Karpas-422 (cell line): ENCODE measurements at regions not wholly inside any gene's neighbourhood (a gene's known extent, or its start where the extent isn't known, plus 50 kb on each side); places are given as distances from the start of the nearest gene placed in this dataset.
"Not testable (repeated sequence)": the region's sequence is repeated elsewhere in the genome, so short reads cannot be mapped to it uniquely, and the experiment has no call there.

Source experiments
- DNase-seq: peaks from one replicate; pipeline ENCODE4 v3.0.0-alpha.2; 2015
- H2AFZ ChIP-seq: fragments of 200-600 bp; sonication (generic); 2 replicates; pipeline ENCODE4 v1.6.1; 2014; ENCODE audit warnings: antibody characterized with exemption, low read length, mixed read lengths
- H3K27ac ChIP-seq: fragments of 200-600 bp; sonication (generic); 2 replicates; pipeline ENCODE4 v1.5.1; 2014; ENCODE audit warnings: mild to moderate bottlenecking, low read length, moderate library complexity
- H3K27me3 ChIP-seq: fragments of 200-600 bp; sonication (generic); 2 replicates; pipeline ENCODE4 v1.6.1; 2014; ENCODE audit warnings: low read length, mixed read lengths
- H3K36me3 ChIP-seq: fragments of 200-600 bp; sonication (generic); 2 replicates; pipeline ENCODE4 v1.6.1; 2014; ENCODE audit warnings: low read length, mixed read lengths; ENCODE audit not compliant: insufficient read depth
- H3K4me1 ChIP-seq: fragments of 200-600 bp; sonication (generic); 2 replicates; pipeline ENCODE4 v1.6.1; 2014; ENCODE audit warnings: mild to moderate bottlenecking, low read length, mixed read lengths
- H3K4me2 ChIP-seq: fragments of 200-600 bp; sonication (generic); 2 replicates; pipeline ENCODE4 v1.6.1; 2014; ENCODE audit warnings: low read length, low read depth, mild to moderate bottlenecking; ENCODE audit not compliant: poor library complexity, severe bottlenecking
- H3K4me3 ChIP-seq: fragments of 200-600 bp; sonication (generic); 2 replicates; pipeline ENCODE4 v1.5.1; 2014; ENCODE audit warnings: mild to moderate bottlenecking, antibody characterized with exemption, low read length, mixed read lengths
- H3K79me2 ChIP-seq: fragments of 200-600 bp; sonication (generic); 2 replicates; pipeline ENCODE4 v1.6.1; 2014; ENCODE audit warnings: mild to moderate bottlenecking, low read length, mixed read lengths
- H3K9ac ChIP-seq: fragments of 200-600 bp; sonication (generic); 2 replicates; pipeline ENCODE4 v1.6.0; 2014; ENCODE audit warnings: low read length
- H3K9me2 ChIP-seq: fragments of 200-600 bp; sonication (generic), shearing (Covaris generic); replicated peaks from 2 replicates; pipeline ENCODE4 v1.6.0; 2014; ENCODE audit warnings: mild to moderate bottlenecking, low read length, moderate library complexity; ENCODE audit not compliant: insufficient read depth
- H3K9me3 ChIP-seq: fragments of 300-700, 200-600 bp; sonication (generic); 2 replicates; pipeline ENCODE4 v1.6.1; 2014; ENCODE audit warnings: low read length, mixed read lengths
- H4K20me1 ChIP-seq: fragments of 200-600 bp; sonication (generic); 2 replicates; pipeline ENCODE4 v1.6.1; 2014; ENCODE audit warnings: mild to moderate bottlenecking, antibody characterized with exemption, low read length, low read depth; ENCODE audit not compliant: insufficient read depth

GRCh38 chr1:4258146-4258777, 358.2 kb upstream of the C1orf174 start:
- not testable (repeated sequence) for H3K9me2 ChIP-seq, H3K79me2 ChIP-seq, H3K27ac ChIP-seq, H3K4me3 ChIP-seq, H3K36me3 ChIP-seq, H3K4me1 ChIP-seq, DNase-seq, H3K4me2 ChIP-seq, H3K27me3 ChIP-seq, H2AFZ ChIP-seq, H4K20me1 ChIP-seq, H3K9ac ChIP-seq
- peaks cover 11% of the 10 kb centered on the region for H3K9me3 ChIP-seq

DNA sequence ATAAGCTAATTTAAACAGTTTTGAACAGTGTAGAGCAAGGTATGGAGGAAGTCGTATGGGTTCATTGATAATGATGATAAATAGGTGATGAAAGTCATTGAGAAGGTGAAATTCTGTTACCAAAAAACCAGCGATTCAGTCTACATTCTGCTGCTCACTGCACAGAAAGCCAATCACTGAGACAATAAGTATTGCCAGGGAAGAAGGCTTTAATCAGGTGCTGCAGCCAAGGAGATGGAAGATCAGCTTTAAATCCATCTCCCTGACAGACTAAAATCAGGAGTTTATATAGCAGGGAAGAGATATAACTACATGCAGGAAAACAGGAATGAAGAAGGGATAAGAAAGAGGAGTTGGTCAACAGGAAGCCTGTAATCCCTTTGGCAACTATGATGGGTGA, 361.3 kb upstream of the C1orf174 start:
- Histone ChIP-seq H3K4me2 (no peak overlapping the region), H3K9ac (no peak overlapping the region), H3K36me3 (no peaks in the 10 kb centered on the region), H3K27me3 (no peaks in the 10 kb centered on the region; the same call in 1 of the 2 replicates), H3K79me2 (no peaks in the 10 kb centered on the region), H3K27ac (no peak overlapping the region), H3K4me3 (no peak overlapping the region), H4K20me1 (no peaks in the 10 kb centered on the region), H2AFZ (no peak overlapping the region), H3K9me3 (peaks cover 11% of the 10 kb centered on the region), H3K9me2 (no peaks in the 10 kb centered on the region), H3K4me1 (peaks cover 8% of the 10 kb centered on the region)
- no peak for DNase-seq

DNA sequence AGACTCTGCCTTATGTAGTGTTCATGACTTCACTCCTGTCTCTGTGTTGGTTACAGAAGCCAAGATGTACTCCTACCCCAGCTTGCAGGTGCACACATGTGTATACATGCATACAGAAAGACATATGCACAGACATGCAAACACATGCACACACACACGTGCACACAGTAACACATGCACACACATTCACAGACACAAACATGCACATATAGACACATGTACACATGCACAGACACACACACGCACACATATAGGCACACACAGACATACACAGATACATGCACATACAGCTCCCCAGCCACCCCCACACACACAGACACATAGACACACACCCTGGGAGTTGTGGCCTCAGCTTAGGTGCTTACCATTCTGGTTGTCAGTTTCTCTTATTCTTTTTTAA, 362.6 kb upstream of the C1orf174 start:
- no peak overlapping the region for H3K4me2 ChIP-seq
- H3K9ac ChIP-seq: no peak overlapping the region
- H3K27ac ChIP-seq: no peak overlapping the region
- H2AFZ ChIP-seq: no peak overlapping the region
- DNase-seq: no peak
- no peaks in the 10 kb centered on the region for H3K36me3 ChIP-seq
- no peaks in the 10 kb centered on the region for H3K9me2 ChIP-seq
- peaks cover 8% of the 10 kb centered on the region for H3K4me1 ChIP-seq
- H4K20me1 ChIP-seq: no peaks in the 10 kb centered on the region
- H3K27me3 ChIP-seq: no peaks in the 10 kb centered on the region; the same call in 1 of the 2 replicates
- H3K79me2 ChIP-seq: no peaks in the 10 kb centered on the region
- peaks cover 11% of the 10 kb centered on the region for H3K9me3 ChIP-seq
- H3K4me3 ChIP-seq: no peak overlapping the region

- H3K4me1 ChIP-seq: peaks cover 8% of the 10 kb centered on the region
- DNase-seq: no peak
- H3K9me3 ChIP-seq: peaks cover 4% of the 10 kb centered on the region; the same call in 1 of the 2 replicates
- H3K4me2 ChIP-seq: no peak overlapping the region
- H3K27me3 ChIP-seq: no peaks in the 10 kb centered on the region; the same call in 1 of the 2 replicates
- no peaks in the 10 kb centered on the region for H3K79me2 ChIP-seq
- no peaks in the 10 kb centered on the region for H4K20me1 ChIP-seq
- H2AFZ ChIP-seq: no peak overlapping the region
- no peak overlapping the region for H3K4me3 ChIP-seq
- H3K36me3 ChIP-seq: no peaks in the 10 kb centered on the region
- H3K9ac ChIP-seq: no peak overlapping the region
- H3K27ac ChIP-seq: no peak overlapping the region
- no peaks in the 10 kb centered on the region for H3K9me2 ChIP-seq
Observed at GRCh38 chr1:4263699-4264098, 363.6 kb upstream of the C1orf174 start.

- Histone ChIP-seq H3K9ac (no peak overlapping the region), H3K79me2 (no peaks in the 10 kb centered on the region), H3K4me1 (peaks cover 8% of the 10 kb centered on the region), H3K27me3 (no peaks in the 10 kb centered on the region), H3K9me2 (no peaks in the 10 kb centered on the region), H3K36me3 (no peaks in the 10 kb centered on the region), H3K9me3 (no peaks in the 10 kb centered on the region), H4K20me1 (no peaks in the 10 kb centered on the region), H2AFZ (no peak overlapping the region), H3K4me2 (no peak overlapping the region), H3K4me3 (no peak overlapping the region), H3K27ac (no peak overlapping the region)
- no peak for DNase-seq
Observed at GRCh38 chr1:4265836-4266235, 365.8 kb upstream of the C1orf174 start.

GRCh38 chr1:4267381-4268261, 367.5 kb upstream of the C1orf174 start:
- Histone ChIP-seq H3K4me3 (no peak overlapping the region), H3K9ac (no peak overlapping the region), H3K79me2 (no peaks in the 10 kb centered on the region), H3K4me1 (peaks cover 6% of the 10 kb centered on the region), H3K9me2 (no peaks in the 10 kb centered on the region), H3K4me2 (no peak overlapping the region), H3K9me3 (no peaks in the 10 kb centered on the region), H3K36me3 (no peaks in the 10 kb centered on the region), H3K27me3 (no peaks in the 10 kb centered on the region), H2AFZ (no peak overlapping the region), H4K20me1 (no peaks in the 10 kb centered on the region), H3K27ac (no peak overlapping the region)
- no peak for DNase-seq

GRCh38 chr1:4268262-4268888, 368.3 kb upstream of the C1orf174 start:
- no peak overlapping the region for H3K4me2 ChIP-seq
- no peak overlapping the region for H3K4me3 ChIP-seq
- no peak overlapping the region for H2AFZ ChIP-seq
- H3K4me1 ChIP-seq: no peaks in the 10 kb centered on the region
- H3K27ac ChIP-seq: no peak overlapping the region
- H3K9me2 ChIP-seq: no peaks in the 10 kb centered on the region
- no peak for DNase-seq
- no peaks in the 10 kb centered on the region for H3K36me3 ChIP-seq
- no peaks in the 10 kb centered on the region for H3K9me3 ChIP-seq
- no peaks in the 10 kb centered on the region for H4K20me1 ChIP-seq
- H3K9ac ChIP-seq: no peak overlapping the region
- no peaks in the 10 kb centered on the region for H3K27me3 ChIP-seq
- H3K79me2 ChIP-seq: no peaks in the 10 kb centered on the region

- H4K20me1 ChIP-seq: no peaks in the 10 kb centered on the region
- no peaks in the 10 kb centered on the region for H3K79me2 ChIP-seq
- H3K27ac ChIP-seq: no peak overlapping the region
- no peaks in the 10 kb centered on the region for H3K27me3 ChIP-seq
- H3K9me2 ChIP-seq: no peaks in the 10 kb centered on the region
- H3K9ac ChIP-seq: no peak overlapping the region
- H3K4me1 ChIP-seq: no peaks in the 10 kb centered on the region
- no peak overlapping the region for H3K4me2 ChIP-seq
- H3K4me3 ChIP-seq: no peak overlapping the region
- DNase-seq: no peak
- H3K36me3 ChIP-seq: no peaks in the 10 kb centered on the region
- H2AFZ ChIP-seq: no peak overlapping the region
- H3K9me3 ChIP-seq: no peaks in the 10 kb centered on the region
Observed at GRCh38 chr1:4268889-4269284, 368.8 kb upstream of the C1orf174 start.
